NCI-H524 treated with DMSO at 0.1 percent for 48 hours (cell line): ENCODE measurements at regions not wholly inside any gene's neighbourhood (a gene's known extent, or its start where the extent isn't known, plus 50 kb on each side); places are given as distances from the start of the nearest gene placed in this dataset.
A peak's percentile ranks its signal among the peaks of the same experiment; 100 is the strongest.
"Not testable (repeated sequence)": the region's sequence is repeated elsewhere in the genome, so short reads cannot be mapped to it uniquely, and the experiment has no call there.

ENCODE experiments used
- DNase-seq: peaks from one replicate; lab custom pipeline; 2025; lab: John Stamatoyannopoulos, UW

GRCh38 chr22:33142282-33143055 is 84.3 kb upstream of the SYN3 start:
- DNase-seq, result no peak

- no peak for DNase-seq
Observed at GRCh38 chr22:33139937-33140336, 81.8 kb upstream of the SYN3 start.

DNA sequence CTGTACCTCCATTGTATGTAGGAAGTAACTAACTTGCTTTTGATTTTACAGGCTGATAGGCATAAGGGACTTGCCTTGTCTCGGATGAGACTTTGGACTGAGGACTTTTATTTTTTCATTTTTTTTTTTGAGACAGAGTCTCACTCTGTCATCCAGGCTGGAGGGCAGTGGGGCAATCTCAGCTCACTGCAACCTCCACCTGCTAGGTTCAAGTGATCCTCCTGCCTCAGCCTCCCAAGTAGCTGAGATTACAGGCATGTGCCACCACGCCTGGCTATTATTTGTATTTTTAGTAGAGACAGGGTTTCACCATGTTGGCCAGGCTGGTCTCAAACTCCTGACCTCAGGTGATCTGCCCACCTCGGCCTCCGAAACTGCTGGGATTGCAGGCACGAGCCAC is 80.2 kb upstream of the SYN3 start:
- not testable (repeated sequence) for DNase-seq

DNA sequence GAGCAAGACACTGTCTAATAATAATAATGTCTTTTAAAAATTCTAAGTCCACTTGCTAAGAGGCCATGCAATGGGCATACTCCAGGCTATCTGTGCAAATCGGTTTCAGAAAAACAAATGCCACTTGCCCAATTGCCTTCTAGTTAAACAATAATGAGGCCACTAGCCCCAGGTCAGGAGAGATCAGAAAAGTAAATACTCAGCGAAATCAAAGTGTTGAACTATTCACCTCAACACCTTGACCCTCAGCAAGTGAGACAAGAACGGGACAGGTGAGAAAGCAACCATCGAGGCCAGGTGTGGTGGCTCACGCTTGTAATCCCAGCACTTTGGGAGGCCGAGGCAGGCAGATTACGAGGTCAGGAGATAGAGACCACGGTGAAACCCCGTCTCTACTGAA is 72.3 kb upstream of the SYN3 start:
- no peak for DNase-seq

DNA sequence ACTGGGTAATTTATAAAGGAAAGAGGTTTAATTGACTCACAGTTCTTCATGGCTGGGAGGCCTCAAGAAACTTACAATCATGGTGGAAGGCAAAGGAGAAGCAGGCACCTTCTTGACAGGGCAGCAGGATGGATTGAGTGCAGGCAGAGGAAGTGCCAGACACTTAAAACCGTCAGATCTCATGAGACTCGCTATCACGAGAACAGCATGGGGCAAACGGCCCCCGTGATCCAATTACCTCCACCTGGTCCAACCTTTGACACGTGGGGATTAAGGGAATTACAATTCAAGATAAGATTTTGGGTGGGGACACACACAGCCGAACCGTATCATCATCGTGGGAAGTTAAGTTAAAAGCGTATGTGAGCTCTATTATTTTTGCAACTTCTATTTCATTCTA is 71.4 kb upstream of the SYN3 start:
- DNase-seq, result no peak

GRCh38 chr22:33126881-33127280 is 68.7 kb upstream of the SYN3 start:
- peak; percentile 23 for DNase-seq

DNA sequence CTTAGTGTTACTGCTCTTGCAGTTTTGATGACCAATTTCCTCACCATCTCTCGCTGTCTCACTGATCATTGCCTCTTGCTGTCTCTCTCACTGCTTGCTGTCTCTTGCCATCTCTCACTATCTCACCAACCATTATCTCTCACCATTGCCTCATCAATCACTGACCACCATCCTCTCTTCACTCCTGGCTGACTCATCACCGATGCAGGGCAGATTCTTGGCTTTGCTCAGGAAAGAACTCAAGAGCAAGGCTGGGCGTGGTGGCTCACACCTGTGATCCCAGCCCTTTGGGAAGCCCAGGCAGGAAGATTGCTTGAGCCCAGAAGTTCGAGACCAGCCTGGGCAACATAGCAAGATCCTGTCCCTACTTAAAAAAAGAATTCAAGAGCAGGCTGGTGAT is 66.3 kb upstream of the SYN3 start:
- no peak for DNase-seq

- not testable (repeated sequence) for DNase-seq
Observed at GRCh38 chr22:33122439-33122838, 64.3 kb upstream of the SYN3 start.

DNA sequence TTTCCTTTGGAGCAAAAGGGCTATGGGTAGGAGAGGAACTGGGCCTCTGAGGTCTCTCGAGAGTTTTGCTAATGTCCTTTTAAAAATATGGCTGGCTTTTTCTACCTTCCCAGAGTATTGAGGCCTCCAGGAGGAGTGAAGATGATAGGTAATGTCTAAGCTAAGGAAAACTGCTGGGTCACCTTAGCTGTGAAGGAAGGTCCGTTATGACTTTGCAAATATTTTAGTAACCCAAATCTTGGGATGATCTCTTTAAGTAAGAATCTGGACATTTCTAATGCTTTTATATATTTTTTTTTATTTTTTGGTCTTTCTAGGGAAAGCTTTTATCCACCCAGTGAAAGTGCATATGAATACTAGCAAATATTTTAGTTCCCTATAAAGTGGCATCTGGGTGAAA is 60.9 kb upstream of the SYN3 start:
- no peak for DNase-seq

- DNase-seq, result no peak
Observed at GRCh38 chr22:33117821-33118220, 59.6 kb upstream of the SYN3 start.

GRCh38 chr22:33116841-33117547 is 58.8 kb upstream of the SYN3 start:
- DNase-seq, result no peak

GRCh38 chr22:33114565-33114964 is 56.4 kb upstream of the SYN3 start:
- no peak for DNase-seq

GRCh38 chr22:33112580-33112979 is 54.4 kb upstream of the SYN3 start:
- DNase-seq, result peak; percentile 95

DNA sequence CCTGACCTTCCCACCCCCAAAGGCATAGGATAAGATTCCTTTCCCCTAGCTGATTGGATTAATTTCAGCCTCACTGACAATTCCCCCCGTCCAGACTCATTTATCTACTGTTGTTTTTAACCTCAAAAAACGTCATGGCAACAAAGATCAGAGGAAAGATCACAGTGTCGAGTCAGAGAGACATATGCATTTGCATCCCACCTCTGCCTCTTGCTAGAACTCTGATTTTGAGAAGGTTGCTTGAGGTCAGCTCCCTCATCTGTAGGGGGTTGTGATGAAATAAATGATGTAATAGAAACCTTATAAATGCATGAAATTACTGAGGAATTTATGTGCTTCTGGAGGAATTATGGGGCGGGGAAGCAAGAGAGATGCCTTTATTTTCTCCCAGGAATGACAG is 53.3 kb upstream of the SYN3 start:
- no peak for DNase-seq

DNA sequence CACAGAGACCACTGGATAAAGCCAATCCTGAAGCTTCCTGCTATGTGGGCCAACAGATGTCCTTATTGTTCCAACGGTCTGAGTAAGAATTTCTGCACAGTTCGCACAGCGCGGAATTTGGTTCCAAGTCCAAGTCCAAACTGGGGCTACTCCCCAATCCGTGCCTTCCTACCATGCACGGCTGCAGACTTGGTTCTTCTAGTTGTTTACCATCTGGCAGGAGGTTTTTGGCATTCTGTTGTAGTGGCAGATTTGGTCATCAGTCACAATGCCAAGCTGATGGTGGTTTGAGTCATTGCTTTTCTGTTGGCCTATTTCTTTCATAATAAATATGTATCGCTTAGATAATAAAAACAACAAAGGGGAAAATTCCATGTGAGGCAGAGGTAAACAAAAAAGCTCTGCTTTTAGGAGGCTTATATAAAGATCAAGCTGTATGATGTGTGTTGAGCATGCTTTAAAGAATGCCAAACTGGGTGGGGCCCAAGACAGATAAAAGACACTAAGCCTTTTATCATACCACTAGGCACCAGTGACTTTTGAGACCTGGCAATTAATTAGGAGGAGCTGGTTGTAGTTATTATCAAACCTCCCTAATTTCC is 52.5 kb upstream of the SYN3 start:
- no peak for DNase-seq

- peak; percentile 88 for DNase-seq
Observed at GRCh38 chr22:33109514-33110430, 51.6 kb upstream of the SYN3 start.

- DNase-seq, result no peak
Observed at GRCh38 chr22:33108037-33108436, 49.9 kb upstream of the SYN3 start.
